22Rv1 (cell line): ENCODE measurements at regions not wholly inside any gene's neighbourhood (a gene's known extent, or its start where the extent isn't known, plus 50 kb on each side); places are given as distances from the start of the nearest gene placed in this dataset.

ENCODE experiments used
- ZFX ChIP-seq: fragments of 450-650 bp; IDR thresholded peaks from 2 replicates; pipeline ENCODE4 v1.6.1; 2017; ENCODE audit warnings: antibody characterized with exemption, borderline replicate concordance
- TF ChIP-seq, protein P1 (sequence below): fragments of 450-650 bp; IDR thresholded peaks from 2 replicates; pipeline ENCODE4 v1.5.1; 2017; ENCODE audit warnings: mild to moderate bottlenecking

- TF ChIP-seq, protein P1, sequence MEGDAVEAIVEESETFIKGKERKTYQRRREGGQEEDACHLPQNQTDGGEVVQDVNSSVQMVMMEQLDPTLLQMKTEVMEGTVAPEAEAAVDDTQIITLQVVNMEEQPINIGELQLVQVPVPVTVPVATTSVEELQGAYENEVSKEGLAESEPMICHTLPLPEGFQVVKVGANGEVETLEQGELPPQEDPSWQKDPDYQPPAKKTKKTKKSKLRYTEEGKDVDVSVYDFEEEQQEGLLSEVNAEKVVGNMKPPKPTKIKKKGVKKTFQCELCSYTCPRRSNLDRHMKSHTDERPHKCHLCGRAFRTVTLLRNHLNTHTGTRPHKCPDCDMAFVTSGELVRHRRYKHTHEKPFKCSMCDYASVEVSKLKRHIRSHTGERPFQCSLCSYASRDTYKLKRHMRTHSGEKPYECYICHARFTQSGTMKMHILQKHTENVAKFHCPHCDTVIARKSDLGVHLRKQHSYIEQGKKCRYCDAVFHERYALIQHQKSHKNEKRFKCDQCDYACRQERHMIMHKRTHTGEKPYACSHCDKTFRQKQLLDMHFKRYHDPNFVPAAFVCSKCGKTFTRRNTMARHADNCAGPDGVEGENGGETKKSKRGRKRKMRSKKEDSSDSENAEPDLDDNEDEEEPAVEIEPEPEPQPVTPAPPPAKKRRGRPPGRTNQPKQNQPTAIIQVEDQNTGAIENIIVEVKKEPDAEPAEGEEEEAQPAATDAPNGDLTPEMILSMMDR: no peak
- no peak for TF ChIP-seq ZFX
Measured at GRCh38 chr5:91291628-91292569, 91.2 kb downstream of the ARRDC3 start.
